GM12878 (cell line): ENCODE measurements at regions not wholly inside any gene's neighbourhood (a gene's known extent, or its start where the extent isn't known, plus 50 kb on each side); places are given as distances from the start of the nearest gene placed in this dataset.

ENCODE experiments used
- ATAC-seq: fragments of 200-7000 bp; cut with Tn5 transposase; 3 replicates; pipeline ENCODE4 v1.9.1; 2020; ENCODE audit warnings: mild to moderate bottlenecking, moderate library complexity
- BruUV-seq: library from RNA; stranded (reverse); fragments of 400-500 nt; replicated peaks from 2 replicates; lab custom pipeline; 2021; lab: Mats Ljungman, UMichigan
- CTCF ChIA-PET: fragments of 300-600 bp; sonication (Branson Sonifier 250); formaldehyde crosslinking; extraction: SDS; loops from one replicate; lab custom pipeline; 2021; ENCODE audit warnings: inconsistent platforms; lab: Yijun Ruan, JAX
- POLR2A ChIA-PET: fragments of 350-600 bp; formaldehyde crosslinking; extraction: SDS; loops from one replicate; lab custom pipeline; 2021; ENCODE audit warnings: inconsistent platforms; lab: Charles Lee
- RAD21 ChIA-PET: fragments of 300-600 bp; sonication (Branson Sonifier 250); formaldehyde crosslinking; loops from one replicate; lab custom pipeline; 2023; ENCODE audit warnings: antibody characterized with exemption; ENCODE audit not compliant: unreplicated experiment; lab: Charles Lee
- SMC1A ChIA-PET: fragments of 300-600 bp; sonication (Branson Sonifier 250); formaldehyde crosslinking; loops from one replicate; lab custom pipeline; 2023; ENCODE audit not compliant: unreplicated experiment, uncharacterized antibody; lab: Charles Lee
- DNase-seq: peaks from one replicate; pipeline ENCODE4 v3.0.0-alpha.2; 2011; ENCODE audit warnings: low read depth, low spot score
- FAIRE-seq: peaks from 3 replicates; lab custom pipeline; 2011; peaks lifted over from hg19 to GRCh38; lab: Jason Lieb, UNC
- H2AFZ ChIP-seq: 2 replicates; pipeline ENCODE4 v1.6.0; 2011; ENCODE audit warnings: low read depth, low read length, control low read depth; ENCODE audit not compliant: control insufficient read depth
- H3K27ac ChIP-seq: 2 replicates; pipeline ENCODE4 v1.5.1; 2011; ENCODE audit warnings: control low read depth; ENCODE audit not compliant: control insufficient read depth, insufficient read depth
- H3K27me3 ChIP-seq, 2 experiments: replicated peaks in 1 of 2; 2 replicates each; pipeline versions ENCODE4 v1.6.0 to v1.6.1; 2011; ENCODE audit warnings: low read length in 1 of 2; ENCODE audit not compliant: control insufficient read depth in 2 of 2, insufficient read depth in 2 of 2
- H3K36me3 ChIP-seq, 2 experiments: 2 replicates each; pipeline ENCODE4 v1.5.1; 2011; ENCODE audit warnings: low read length in 1 of 2; ENCODE audit not compliant: control insufficient read depth in 2 of 2, insufficient read depth in 2 of 2
- H3K4me1 ChIP-seq: 2 replicates; pipeline ENCODE4 v1.6.1; 2011; ENCODE audit warnings: mild to moderate bottlenecking, low read length, moderate library complexity, mixed read lengths; ENCODE audit not compliant: control insufficient read depth, insufficient read depth
- H3K4me2 ChIP-seq: 2 replicates; pipeline ENCODE4 v1.6.0; 2011; ENCODE audit warnings: control low read depth; ENCODE audit not compliant: control insufficient read depth, insufficient read depth
- H3K4me3 ChIP-seq: fragments of 200-600 bp; sonication (generic); 2 replicates; pipeline ENCODE4 v1.5.1; 2016
- H3K79me2 ChIP-seq: 2 replicates; pipeline ENCODE4 v1.6.0; 2011; ENCODE audit warnings: low read length; ENCODE audit not compliant: control insufficient read depth, insufficient read depth
- H3K9ac ChIP-seq: 2 replicates; pipeline ENCODE4 v1.8.0; 2011; ENCODE audit warnings: low read length, control low read depth, mixed read lengths; ENCODE audit not compliant: control insufficient read depth, insufficient read depth
- H3K9me3 ChIP-seq: replicated peaks from 3 replicates; pipeline ENCODE4 v1.5.1; 2011; ENCODE audit warnings: mild to moderate bottlenecking, low read length; ENCODE audit not compliant: control insufficient read depth, insufficient read depth
- H4K20me1 ChIP-seq: 2 replicates; pipeline ENCODE4 v1.6.0; 2011; ENCODE audit not compliant: control insufficient read depth, insufficient read depth
- ATF7 ChIP-seq: fragments of 450-650 bp; IDR thresholded peaks from 2 replicates; pipeline ENCODE4 v1.6.1; 2016; ENCODE audit warnings: low read depth, mild to moderate bottlenecking
- CREB1 ChIP-seq: IDR thresholded peaks from 2 replicates; pipeline ENCODE4 v1.6.1; 2012; ENCODE audit warnings: low read depth, mild to moderate bottlenecking, inconsistent platforms
- FOXK2 ChIP-seq: fragments of 450-650 bp; IDR thresholded peaks from 2 replicates; pipeline ENCODE4 v1.6.1; 2017; ENCODE audit warnings: mild to moderate bottlenecking, moderate library complexity
- GABPA ChIP-seq: IDR thresholded peaks from 2 replicates; pipeline ENCODE4 v1.6.1; 2014; ENCODE audit warnings: antibody characterized with exemption, low read depth, mild to moderate bottlenecking, inconsistent platforms
- KAT2A ChIP-seq: conservative IDR thresholded peaks from 2 replicates; pipeline ENCODE4 v1.6.1; 2011; ENCODE audit warnings: low read depth, low read length; ENCODE audit not compliant: control insufficient read depth
- NFYB ChIP-seq: IDR thresholded peaks from 2 replicates; pipeline ENCODE4 v1.6.1; 2011; ENCODE audit warnings: low read depth, mild to moderate bottlenecking, low read length, improper control_type of control experiment, moderate library complexity; ENCODE audit not compliant: insufficient read depth
- RBBP5 ChIP-seq: fragments of 200-600 bp; sonication (generic); conservative IDR thresholded peaks from 2 replicates; pipeline ENCODE4 v1.6.1; 2016
- SREBF2 ChIP-seq: IDR thresholded peaks from 2 replicates; pipeline ENCODE4 v1.6.1; 2012; ENCODE audit warnings: mild to moderate bottlenecking, low read length
- ZNF24 ChIP-seq: fragments of 450-650 bp; IDR thresholded peaks from 2 replicates; pipeline ENCODE4 v1.6.1; 2017; ENCODE audit warnings: antibody characterized with exemption, mild to moderate bottlenecking
- WGBS: methylation state at CpG from one replicate; pipeline ENCODE4 v1.1.6; 2016; ENCODE audit warnings: low lambda C conversion rate; ENCODE audit not compliant: insufficient replicate concordance, insufficient coverage; ENCODE audit errors: missing lambda C conversion rate; 5-methylcytosine and 5-hydroxymethylcytosine counted together
- in situ Hi-C: fragments of 300-500 bp; cut with MboI; formaldehyde crosslinking; loops from 9 replicates; pipeline ENCODE4 v1.14.3; 2018; ENCODE audit warnings: mixed read lengths
- intact Hi-C: fragments of 100-400 bp; cut with micrococcal nuclease; formaldehyde crosslinking; loops from one replicate; pipeline ENCODE4 v1.14.2; 2022; ENCODE audit not compliant: unreplicated experiment
- TF ChIP-seq, protein P1 (sequence below): IDR thresholded peaks from 2 replicates; pipeline ENCODE4 v1.6.1; 2011; ENCODE audit warnings: low read depth, mild to moderate bottlenecking, low read length, moderate library complexity, borderline replicate concordance; ENCODE audit errors: extremely low read depth
- TF ChIP-seq, protein P2 (sequence below): fragments of 450-650 bp; IDR thresholded peaks from 2 replicates; pipeline ENCODE4 v1.6.1; 2014; ENCODE audit warnings: mild to moderate bottlenecking
- TF ChIP-seq, protein P3 (sequence below): IDR thresholded peaks from 2 replicates; pipeline ENCODE4 v1.6.1; 2011; ENCODE audit warnings: borderline replicate concordance, low read depth, mild to moderate bottlenecking, moderate library complexity, low read length; ENCODE audit not compliant: insufficient read depth, poor library complexity, severe bottlenecking

DNA sequence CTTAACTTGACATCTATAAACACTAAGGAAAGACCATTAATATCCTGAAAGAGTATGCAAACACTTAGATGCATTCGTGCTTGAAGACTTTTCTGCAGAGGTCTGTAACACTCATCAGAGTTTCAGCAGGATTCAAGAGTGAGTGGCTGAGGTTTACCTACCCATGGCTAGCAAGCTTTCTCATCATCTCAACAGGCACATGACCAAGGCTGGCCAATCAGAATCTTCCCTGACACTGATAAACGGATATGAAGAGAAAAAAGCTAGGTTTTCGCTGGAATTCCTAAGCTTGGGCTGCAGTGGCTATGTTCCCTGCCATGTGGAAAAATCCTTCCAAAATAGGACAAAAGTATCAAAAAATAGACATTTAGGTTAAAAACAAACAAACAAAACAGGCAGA lies 162.1 kb upstream of the USP15 start:
- H3K9ac ChIP-seq = no peak overlapping the region
- no peak overlapping the region for H3K27ac ChIP-seq
- no peak overlapping the region for H2AFZ ChIP-seq
- ChIA-PET POLR2A (no interaction called here), CTCF (interaction anchor here (1.0 kb wide), 1 partner anchor 9 kb away, joined by 3 read pairs; no protein-coding TSS in a partner anchor), RAD21 (no interaction called here), SMC1A (no interaction called here)
- no peak overlapping the region for H3K4me3 ChIP-seq
- H4K20me1 ChIP-seq = no peaks in the 10 kb centered on the region
- WGBS = 40% methylated on average over 3 of the region's 3 CpGs
- no peaks in the 10 kb centered on the region for H3K36me3 ChIP-seq
- no peak for FAIRE-seq
- no peaks in the 10 kb centered on the region for H3K79me2 ChIP-seq
- intact Hi-C loops = no loop called here
- in situ Hi-C loops = no loop called here
- H3K4me2 ChIP-seq = no peak overlapping the region
- no peak for DNase-seq
- H3K9me3 ChIP-seq = no peaks in the 10 kb centered on the region
- no peaks in the 10 kb centered on the region for H3K27me3 ChIP-seq
- TF ChIP-seq, protein P1, sequence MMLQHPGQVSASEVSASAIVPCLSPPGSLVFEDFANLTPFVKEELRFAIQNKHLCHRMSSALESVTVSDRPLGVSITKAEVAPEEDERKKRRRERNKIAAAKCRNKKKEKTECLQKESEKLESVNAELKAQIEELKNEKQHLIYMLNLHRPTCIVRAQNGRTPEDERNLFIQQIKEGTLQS = no peak
- peak; percentile 53; the same call in 1 of the 2 replicates for TF ChIP-seq NFYB
- ATAC-seq = no peak
- BruUV-seq = no TSS peak
- no peaks in the 10 kb centered on the region for H3K4me1 ChIP-seq

DNA sequence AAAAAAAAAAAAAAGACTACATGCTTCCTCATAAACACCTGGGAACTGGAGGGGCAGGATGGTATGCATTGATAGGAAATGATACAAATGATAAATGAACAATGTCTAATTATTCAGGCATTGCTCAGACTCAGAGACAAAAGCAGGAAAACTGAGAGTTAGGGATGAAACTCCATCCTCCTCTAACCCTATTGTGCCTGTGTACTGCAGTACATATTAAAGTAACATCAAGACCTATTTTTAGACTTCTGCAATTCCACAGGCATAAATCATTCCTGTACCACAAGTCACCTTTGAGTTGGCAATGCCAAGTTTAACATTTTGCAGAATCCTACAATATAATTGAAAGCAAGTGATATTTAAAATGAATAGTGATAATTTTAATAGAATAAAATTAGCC lies 156.5 kb upstream of the USP15 start:
- Histone ChIP-seq H3K79me2 (no peaks in the 10 kb centered on the region), H3K27me3 (no peaks in the 10 kb centered on the region), H3K9ac (no peak overlapping the region), H3K9me3 (no peaks in the 10 kb centered on the region), H3K36me3 (no peaks in the 10 kb centered on the region), H4K20me1 (no peaks in the 10 kb centered on the region), H2AFZ (no peak overlapping the region), H3K27ac (no peak overlapping the region), H3K4me3 (no peak overlapping the region), H3K4me1 (no peaks in the 10 kb centered on the region), H3K4me2 (no peak overlapping the region)
- BruUV-seq = no TSS peak
- DNase-seq = no peak
- ChIA-PET SMC1A (no interaction called here), RAD21 (no interaction called here), CTCF (no interaction called here), POLR2A (no interaction called here)
- ATAC-seq = no peak
- in situ Hi-C loops (no loop called here), intact Hi-C loops (no loop called here)
- no peak for FAIRE-seq
- no peak for TF ChIP-seq KAT2A
- no peak for TF ChIP-seq ZNF24
- TF ChIP-seq, protein P2, sequence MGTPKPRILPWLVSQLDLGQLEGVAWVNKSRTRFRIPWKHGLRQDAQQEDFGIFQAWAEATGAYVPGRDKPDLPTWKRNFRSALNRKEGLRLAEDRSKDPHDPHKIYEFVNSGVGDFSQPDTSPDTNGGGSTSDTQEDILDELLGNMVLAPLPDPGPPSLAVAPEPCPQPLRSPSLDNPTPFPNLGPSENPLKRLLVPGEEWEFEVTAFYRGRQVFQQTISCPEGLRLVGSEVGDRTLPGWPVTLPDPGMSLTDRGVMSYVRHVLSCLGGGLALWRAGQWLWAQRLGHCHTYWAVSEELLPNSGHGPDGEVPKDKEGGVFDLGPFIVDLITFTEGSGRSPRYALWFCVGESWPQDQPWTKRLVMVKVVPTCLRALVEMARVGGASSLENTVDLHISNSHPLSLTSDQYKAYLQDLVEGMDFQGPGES = no peak
- TF ChIP-seq CREB1 = no peak
- TF ChIP-seq FOXK2 = no peak
- TF ChIP-seq RBBP5 = no peak
- TF ChIP-seq, protein P3, sequence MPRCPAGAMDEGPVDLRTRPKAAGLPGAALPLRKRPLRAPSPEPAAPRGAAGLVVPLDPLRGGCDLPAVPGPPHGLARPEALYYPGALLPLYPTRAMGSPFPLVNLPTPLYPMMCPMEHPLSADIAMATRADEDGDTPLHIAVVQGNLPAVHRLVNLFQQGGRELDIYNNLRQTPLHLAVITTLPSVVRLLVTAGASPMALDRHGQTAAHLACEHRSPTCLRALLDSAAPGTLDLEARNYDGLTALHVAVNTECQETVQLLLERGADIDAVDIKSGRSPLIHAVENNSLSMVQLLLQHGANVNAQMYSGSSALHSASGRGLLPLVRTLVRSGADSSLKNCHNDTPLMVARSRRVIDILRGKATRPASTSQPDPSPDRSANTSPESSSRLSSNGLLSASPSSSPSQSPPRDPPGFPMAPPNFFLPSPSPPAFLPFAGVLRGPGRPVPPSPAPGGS = no peak
- no peak for TF ChIP-seq SREBF2
- TF ChIP-seq ATF7 = no peak
- no peak for TF ChIP-seq GABPA
